NCI-H146 (cell line): ENCODE measurements at regions not wholly inside any gene's neighbourhood (a gene's known extent, or its start where the extent isn't known, plus 50 kb on each side); places are given as distances from the start of the nearest gene placed in this dataset.

ENCODE experiments used
- DNase-seq: peaks from one replicate; lab custom pipeline; 2025; lab: John Stamatoyannopoulos, UW

GRCh38 chr22:26847046-26847445 lies 189.7 kb downstream of the MIAT start:
- no peak for DNase-seq

DNA sequence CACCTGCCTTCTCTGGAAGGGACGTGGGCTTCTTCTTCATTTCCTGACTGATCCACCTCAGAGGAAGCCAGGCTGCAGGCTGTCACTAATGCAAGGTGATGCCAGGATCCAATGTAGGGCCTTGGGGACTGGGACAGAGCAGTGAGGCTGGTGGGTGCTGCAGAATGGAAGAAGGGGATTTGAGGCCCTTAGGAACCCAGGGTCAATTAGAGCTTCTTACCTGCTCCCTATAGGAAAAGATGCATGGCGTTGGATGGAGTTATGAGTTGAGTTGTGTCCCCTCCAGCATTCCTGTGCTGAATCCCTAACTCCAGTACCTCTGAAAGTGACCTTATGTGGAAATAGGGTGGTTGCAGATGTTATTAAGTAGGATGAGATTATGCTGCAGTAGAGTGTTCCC lies 190.4 kb downstream of the MIAT start:
- no peak for DNase-seq

DNA sequence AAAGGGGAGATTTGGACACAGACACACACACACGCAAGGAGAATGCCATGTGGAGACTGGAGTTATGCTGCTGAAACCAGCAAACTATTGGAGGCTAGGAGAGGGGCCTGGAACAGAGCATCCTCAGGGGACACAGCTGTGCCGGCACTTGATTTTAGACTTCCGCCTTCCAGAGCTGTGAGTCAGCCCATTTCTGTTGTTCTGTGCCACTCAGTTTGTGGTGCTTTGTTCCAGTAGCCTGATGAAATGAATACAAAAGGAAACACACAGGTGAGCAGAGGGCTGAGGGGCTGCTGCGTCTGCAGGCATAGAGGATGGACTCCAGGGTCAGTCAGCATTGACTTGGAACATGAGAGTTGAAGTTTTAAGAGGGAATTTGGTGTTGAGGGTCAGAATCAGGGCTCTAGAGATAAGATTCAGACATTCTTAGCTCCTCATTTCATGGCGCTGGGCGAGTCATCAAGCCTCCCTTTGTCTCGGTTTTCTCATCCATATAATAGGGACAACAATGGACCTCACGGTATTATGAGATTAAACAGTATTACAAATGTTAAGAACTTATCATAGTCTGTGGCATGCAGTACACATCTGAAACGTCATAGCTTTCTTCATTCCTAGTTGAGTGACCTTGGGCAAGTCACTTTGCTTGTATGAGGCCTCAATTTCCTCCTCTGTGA lies 191.0 kb downstream of the MIAT start:
- DNase-seq = no peak

GRCh38 chr22:26849575-26849974 lies 192.2 kb downstream of the MIAT start:
- DNase-seq = no peak

DNA sequence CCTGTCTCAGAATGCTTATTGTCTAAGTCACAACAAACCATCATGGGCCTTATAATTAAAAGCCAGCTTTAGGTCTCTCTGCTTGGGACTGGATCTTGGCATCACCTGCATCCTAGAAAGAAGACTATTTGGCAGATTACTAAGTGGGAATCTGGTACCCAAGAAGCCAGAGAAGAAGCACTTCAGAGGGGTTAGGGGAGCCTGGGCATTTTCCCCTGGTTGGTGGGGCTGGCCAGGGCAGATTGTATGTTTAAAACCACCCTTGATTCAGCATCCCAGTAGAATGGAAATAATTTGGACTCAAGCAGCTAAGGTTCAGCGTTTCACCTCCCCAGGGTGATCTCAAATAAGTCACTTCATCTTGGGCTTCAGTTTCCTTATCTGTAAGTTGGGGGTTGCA lies 193.7 kb downstream of the MIAT start:
- DNase-seq = no peak

DNA sequence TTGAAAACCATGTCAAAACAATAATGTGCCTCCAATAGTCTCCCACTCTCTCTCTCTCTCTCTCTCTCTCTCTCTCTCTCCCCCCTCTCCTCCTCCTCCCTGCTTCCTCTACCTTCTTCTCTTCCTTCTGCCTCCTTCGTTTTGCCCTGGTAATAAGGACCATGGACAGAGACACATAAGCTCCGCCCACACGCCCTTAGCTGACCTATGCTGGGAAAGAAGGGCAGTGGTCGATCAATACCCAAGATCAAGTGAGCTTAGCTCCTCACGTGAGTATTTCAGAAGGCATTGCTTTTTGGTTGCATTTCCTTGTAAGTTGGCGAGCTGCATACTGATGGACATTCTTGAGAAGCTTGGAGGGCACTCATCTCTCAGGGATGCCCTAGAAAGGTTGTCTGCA lies 194.8 kb downstream of the MIAT start:
- DNase-seq = no peak

- DNase-seq = no peak
These were observed 195.7 kb downstream of the MIAT start for GRCh38 chr22:26853071-26853470.

DNA sequence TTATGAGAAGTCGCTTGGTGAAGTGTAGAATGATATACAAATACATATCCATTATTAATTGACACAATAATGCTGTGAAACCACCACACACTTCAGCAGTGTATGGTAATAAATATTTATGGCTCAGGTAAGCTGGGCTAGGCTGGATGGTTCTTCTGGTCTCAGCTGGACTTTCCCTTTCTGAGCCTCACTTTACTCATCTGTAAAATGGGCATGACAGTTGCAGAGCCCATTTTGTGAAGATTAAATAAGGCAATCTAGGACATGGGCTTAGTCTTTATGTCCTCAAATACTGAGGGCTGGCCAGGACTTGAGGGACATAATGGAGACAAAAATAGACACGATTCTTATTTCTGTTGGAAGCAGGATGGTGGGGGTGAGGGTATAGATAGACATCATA lies 196.1 kb downstream of the MIAT start:
- DNase-seq = no peak

DNA sequence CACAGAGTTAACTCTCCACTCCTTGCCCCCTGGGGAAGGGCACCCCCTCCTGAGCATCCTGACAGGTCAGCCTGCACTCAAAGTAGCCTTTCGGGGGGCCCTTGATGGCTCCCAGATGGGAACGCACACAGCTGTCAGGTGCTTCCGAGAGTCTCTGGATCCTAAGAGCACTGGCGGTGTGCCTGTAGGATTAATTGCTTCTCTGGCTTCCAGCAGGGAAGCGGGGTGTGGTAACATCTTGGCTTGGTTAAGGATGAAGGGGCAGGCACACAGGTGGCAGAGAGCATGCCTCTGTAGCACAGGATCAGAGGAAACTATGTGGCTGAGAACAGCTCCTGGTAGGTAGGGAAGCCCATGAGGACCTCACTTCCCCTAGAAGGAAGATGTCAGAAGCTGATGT lies 199.8 kb downstream of the MIAT start:
- no peak for DNase-seq

DNA sequence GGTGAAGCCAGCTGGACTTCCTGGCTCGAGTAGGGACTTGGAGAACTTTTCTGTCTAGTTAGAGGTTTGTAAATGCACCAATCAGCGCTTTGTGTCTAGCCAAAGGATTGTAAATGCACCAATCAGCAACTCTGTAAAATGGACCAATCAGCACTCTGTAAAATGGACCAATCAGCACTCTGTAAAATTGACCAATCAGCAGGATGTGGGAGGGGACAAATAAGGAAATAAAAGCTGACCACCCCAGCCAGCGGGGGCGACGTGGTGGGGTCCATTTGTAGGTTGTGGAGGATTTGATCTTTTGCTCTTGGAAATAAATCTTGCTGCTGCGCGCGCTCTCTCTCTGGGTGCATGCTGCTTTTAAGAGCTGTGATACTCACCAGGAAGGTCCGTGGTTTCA lies 202.9 kb downstream of the MIAT start:
- DNase-seq = no peak

GRCh38 chr22:26865021-26865420 lies 207.6 kb downstream of the MIAT start:
- no peak for DNase-seq

DNA sequence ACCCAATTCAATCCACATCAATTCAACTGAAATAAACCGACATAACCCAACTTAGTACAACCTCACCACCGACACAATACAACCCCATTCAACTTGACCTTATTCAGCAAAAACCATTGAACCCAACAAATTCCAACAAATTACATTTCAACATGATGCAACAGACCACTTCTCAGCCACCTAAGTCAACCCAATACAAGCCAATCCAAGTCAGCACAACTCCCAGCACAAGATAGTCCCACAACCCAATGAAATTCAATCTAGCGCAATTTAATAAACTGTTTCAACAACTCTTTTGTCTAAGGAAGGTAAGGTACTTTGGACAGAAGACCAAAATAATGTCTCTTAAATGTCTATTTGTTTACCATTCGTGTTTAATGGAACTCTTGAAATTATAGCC lies 226.0 kb downstream of the MIAT start:
- DNase-seq = no peak

GRCh38 chr22:26884921-26885320 lies 227.5 kb downstream of the MIAT start:
- DNase-seq = no peak

- no peak for DNase-seq
These were observed 228.3 kb downstream of the MIAT start for GRCh38 chr22:26885441-26886261.

- DNase-seq = no peak
These were observed 230.1 kb downstream of the MIAT start for GRCh38 chr22:26887456-26887855.

DNA sequence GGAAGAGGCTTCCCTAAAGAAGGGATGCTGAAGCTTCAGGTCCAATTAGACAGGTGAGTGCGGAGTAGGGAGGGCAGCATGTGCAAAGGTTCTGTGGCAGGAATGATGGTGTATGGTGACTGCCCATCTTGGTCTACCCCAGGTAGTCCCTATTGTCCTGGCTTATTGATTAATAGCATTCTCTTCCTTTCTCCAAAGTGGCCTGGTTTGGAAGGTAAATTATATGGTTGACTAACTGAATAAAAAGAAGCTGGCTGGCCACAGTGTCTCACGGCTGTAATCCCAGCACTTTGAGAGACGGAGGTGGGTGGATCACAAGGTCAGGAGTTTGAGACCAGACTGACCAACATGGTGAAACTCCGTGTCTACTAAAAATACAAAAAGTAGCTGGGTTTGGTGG lies 230.5 kb downstream of the MIAT start:
- DNase-seq = no peak

- no peak for DNase-seq
These were observed 231.5 kb downstream of the MIAT start for GRCh38 chr22:26888887-26889286.

GRCh38 chr22:26889802-26890201 lies 232.4 kb downstream of the MIAT start:
- DNase-seq = no peak

- peak; percentile 35 for DNase-seq
These were observed 233.5 kb downstream of the MIAT start for GRCh38 chr22:26890870-26891269.

DNA sequence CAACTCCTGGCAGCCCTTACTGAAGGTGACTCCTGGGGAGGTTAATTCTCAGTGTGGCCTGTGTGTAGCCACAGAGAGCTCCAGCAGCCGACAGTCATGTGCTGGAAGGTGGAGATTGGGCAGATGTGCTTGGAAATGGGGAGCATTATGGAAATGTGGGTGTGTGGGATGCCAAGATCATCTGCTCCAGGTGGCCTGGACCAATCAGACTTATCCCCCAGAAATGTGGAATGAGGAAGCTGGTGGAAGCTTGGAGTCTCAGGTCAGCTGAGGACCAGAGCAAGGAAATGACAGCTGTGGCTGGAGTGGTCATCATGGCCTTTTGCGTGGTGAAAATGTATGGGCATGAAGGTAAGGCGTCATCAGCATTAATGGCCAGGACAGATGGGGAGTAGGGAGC lies 234.0 kb downstream of the MIAT start:
- no peak for DNase-seq

DNA sequence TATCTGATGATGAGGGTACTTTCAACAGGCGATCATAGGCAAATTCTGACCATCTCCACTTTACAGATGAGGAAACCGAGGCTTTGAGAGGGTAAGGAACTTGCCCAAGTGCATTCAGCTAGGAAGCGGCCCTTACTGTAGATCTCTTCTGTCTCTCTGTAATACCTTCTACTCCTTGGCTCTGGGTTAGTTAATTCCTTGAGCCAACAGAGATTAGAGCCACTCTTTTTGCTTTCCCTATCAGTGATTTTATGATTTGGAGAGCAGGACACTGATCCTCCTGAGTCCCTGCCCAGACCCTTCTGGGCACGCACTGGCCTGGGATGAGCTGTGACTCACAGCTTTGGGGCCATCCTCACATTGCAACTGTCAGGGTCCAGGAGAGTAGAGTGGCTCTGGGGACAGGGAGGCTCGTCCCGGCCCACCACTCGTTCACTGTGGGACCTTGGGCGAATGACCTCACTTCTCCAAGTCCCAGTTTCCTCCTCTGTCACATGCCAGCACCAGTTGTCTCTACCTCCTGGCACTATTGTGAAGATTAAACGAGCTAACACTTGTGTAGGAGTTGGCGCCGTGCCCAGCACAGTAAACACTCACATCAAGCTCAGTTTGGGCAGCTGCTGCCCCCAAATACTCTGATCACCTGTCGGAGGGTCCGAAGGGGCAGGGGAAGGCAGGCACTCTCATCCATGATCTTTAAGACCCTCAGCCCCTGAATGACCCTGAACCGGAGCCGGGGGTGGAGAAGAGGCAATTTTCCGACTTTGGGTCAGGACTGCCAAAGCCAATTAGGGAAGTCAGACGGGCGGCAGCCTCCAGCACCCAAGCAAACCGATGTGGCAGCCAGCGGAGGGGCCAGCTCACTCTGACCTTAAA lies 235.0 kb downstream of the MIAT start:
- DNase-seq = peak; percentile 88

DNA sequence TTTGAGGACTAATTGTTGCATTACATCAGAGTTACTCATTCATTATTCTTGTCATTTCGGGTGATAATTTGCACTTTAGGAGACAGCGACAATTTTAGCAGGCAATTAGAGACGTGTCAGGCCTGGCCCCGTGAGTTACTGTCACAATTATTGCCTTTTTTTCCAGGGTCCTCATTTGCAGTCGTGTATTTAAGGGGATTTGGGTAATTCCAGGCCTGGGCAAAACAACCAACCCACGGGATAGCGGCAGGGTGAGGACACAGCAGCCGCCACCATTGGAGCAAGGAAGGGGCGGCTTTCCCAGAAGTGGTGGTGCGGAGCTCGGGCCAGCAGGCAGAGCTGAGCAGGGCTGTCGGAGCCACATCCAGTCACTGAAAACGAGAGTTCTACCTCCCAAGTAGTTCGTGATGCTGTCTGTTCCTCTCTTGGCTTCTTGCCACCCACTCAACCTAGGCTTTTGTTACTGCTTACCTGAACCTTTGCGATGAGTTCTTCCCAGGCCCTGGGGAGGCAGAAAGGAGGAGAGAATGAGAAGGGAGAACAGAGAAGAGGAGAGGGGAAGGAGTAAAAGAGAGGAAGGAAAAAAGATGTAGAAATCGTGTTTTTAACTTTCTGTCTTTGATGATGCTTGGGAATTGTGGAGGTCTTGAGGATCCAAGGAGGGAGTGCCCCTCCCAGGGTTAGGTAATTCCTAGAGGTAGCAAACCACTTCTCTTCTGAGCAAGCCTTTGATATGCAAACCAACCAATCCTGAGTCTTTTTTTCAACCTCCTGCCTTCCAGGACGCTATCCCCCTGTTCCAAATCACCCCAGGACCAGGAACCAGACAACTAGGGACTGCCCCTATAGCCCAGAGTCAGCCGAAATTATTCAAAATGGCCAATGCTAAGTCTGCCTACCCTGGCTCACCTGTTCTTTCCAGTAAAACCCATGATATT lies 236.1 kb downstream of the MIAT start:
- DNase-seq = peak; percentile 51
